Endodermal cell (in vitro differentiated cells): ENCODE measurements at regions not wholly inside any gene's neighbourhood (a gene's known extent, or its start where the extent isn't known, plus 50 kb on each side); places are given as distances from the start of the nearest gene placed in this dataset.

Source experiments
- DNase-seq: peaks from one replicate; pipeline ENCODE4 v3.0.0-alpha.2; 2017
- H3K27ac ChIP-seq: 2 replicates; pipeline ENCODE4 v1.5.1; 2013; ENCODE audit warnings: mild to moderate bottlenecking, low read depth, low read length, moderate library complexity
- H3K27me3 ChIP-seq: 2 replicates; pipeline ENCODE4 v1.6.1; 2013; ENCODE audit warnings: mild to moderate bottlenecking, low read length, moderate library complexity; ENCODE audit not compliant: insufficient read depth, control insufficient read depth, poor library complexity, severe bottlenecking
- H3K36me3 ChIP-seq: 2 replicates; pipeline ENCODE4 v1.7.0; 2013; ENCODE audit warnings: mild to moderate bottlenecking, low read length, moderate library complexity; ENCODE audit not compliant: control insufficient read depth, insufficient read depth
- H3K4me1 ChIP-seq: one replicate; pipeline ENCODE4 v1.7.0; 2013; ENCODE audit warnings: low read length; ENCODE audit not compliant: control insufficient read depth, insufficient read depth
- H3K4me3 ChIP-seq: 2 replicates; pipeline ENCODE4 v1.5.1; 2013; ENCODE audit warnings: mild to moderate bottlenecking, low read length, moderate library complexity
- H3K9ac ChIP-seq: 2 replicates; pipeline ENCODE4 v1.6.1; 2013; ENCODE audit warnings: mild to moderate bottlenecking, low read length, moderate library complexity; ENCODE audit not compliant: poor library complexity, severe bottlenecking; ENCODE audit errors: extremely low read depth
- H3K9me3 ChIP-seq: 2 replicates; pipeline ENCODE4 v1.6.1; 2013; ENCODE audit warnings: mild to moderate bottlenecking, low read length, moderate library complexity; ENCODE audit not compliant: control insufficient read depth
- H3K27ac Mint-ChIP-seq: 2 replicates; pipeline ENCODE4 v1.8.0; 2020; ENCODE audit warnings: mixed read lengths
- H3K27me3 Mint-ChIP-seq: 2 replicates; pipeline ENCODE4 v1.8.0; 2021; ENCODE audit warnings: mild to moderate bottlenecking, mixed read lengths; ENCODE audit not compliant: insufficient read depth
- H3K36me3 Mint-ChIP-seq: 2 replicates; pipeline ENCODE4 v1.8.0; 2020; ENCODE audit warnings: low read depth, mixed read lengths
- H3K4me1 Mint-ChIP-seq: 2 replicates; pipeline ENCODE4 v1.8.0; 2020; ENCODE audit warnings: mixed read lengths
- H3K4me3 Mint-ChIP-seq: 2 replicates; pipeline ENCODE4 v1.8.0; 2020; ENCODE audit warnings: mild to moderate bottlenecking, moderate library complexity, mixed read lengths
- H3K9me3 Mint-ChIP-seq: 2 replicates; pipeline ENCODE4 v1.8.0; 2020; ENCODE audit warnings: mild to moderate bottlenecking, mixed read lengths
- WGBS, 2 experiments: methylation state at CpG; one replicate each; pipeline versions ENCODE4 v1.1.5 to v1.1.7; 2013; ENCODE audit warnings: missing lambda C conversion rate in 2 of 2, mixed read lengths in 1 of 2; ENCODE audit not compliant: insufficient coverage in 1 of 2, insufficient read length in 1 of 2; 5-methylcytosine and 5-hydroxymethylcytosine counted together
- TF ChIP-seq, protein P1 (sequence below): fragments of 200-600 bp; sonication (generic); conservative IDR thresholded peaks from 2 replicates; pipeline ENCODE4 v1.5.0; 2021; ENCODE audit warnings: antibody characterized with exemption, mild to moderate bottlenecking

DNA sequence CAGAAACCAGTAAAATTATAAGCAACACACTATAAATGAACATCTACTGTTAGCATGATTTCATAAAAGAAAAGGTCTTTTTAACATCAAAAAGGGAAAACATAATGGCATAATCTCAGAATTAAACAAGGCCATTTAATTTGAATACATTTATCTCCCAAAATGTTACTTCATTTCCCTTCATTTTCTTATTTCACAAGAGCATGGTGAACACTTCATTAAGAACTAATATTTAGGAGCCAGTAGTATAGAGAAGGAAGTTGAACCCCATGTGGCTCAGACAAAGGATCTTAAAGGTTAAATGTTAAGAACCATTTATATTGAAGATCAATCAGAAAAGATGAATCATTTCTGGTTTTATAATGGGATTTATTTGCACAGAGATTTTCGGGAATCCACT is 981.7 kb downstream of the TTLL7 start:
- no peaks in the 10 kb centered on the region for H3K27me3 Mint-ChIP-seq

DNA sequence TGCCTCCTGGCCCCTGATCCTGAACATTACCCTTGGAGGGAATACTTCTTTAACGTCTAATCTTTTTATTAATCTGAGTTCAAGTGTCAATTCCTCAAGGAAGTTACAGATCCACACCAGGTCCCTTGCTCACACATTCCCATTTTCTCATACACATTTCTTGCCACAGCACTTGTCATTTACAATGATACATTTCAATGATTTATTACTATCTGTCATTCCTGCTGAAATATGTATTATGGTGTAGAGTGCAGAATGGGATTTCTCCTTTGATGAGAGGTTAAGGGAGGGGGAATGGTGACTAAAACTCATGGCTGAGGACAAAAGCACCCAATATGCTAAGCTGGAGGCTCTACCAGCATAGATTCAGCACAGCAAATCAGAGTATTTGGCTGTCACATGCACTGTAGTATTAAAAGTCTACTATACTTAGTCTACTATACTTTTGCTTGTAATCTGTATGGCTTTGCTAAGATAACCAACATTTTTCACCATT is 982.5 kb downstream of the TTLL7 start:
- 92% methylated on average over 1 of the region's 1 CpG for WGBS, 2 experiments
- Mint-ChIP-seq H3K27me3 (no peaks in the 10 kb centered on the region), H3K4me3 (no peak overlapping the region), H3K9me3 (peaks cover 13% of the 10 kb centered on the region), H3K36me3 (peaks cover 19% of the 10 kb centered on the region), H3K4me1 (peaks cover 7% of the 10 kb centered on the region), H3K27ac (no peak overlapping the region)
- no peaks in the 10 kb centered on the region for H3K36me3 ChIP-seq
- no peak for DNase-seq
- H3K4me3 ChIP-seq = no peak overlapping the region
- H3K4me1 ChIP-seq = no peaks in the 10 kb centered on the region
- TF ChIP-seq, protein P1, sequence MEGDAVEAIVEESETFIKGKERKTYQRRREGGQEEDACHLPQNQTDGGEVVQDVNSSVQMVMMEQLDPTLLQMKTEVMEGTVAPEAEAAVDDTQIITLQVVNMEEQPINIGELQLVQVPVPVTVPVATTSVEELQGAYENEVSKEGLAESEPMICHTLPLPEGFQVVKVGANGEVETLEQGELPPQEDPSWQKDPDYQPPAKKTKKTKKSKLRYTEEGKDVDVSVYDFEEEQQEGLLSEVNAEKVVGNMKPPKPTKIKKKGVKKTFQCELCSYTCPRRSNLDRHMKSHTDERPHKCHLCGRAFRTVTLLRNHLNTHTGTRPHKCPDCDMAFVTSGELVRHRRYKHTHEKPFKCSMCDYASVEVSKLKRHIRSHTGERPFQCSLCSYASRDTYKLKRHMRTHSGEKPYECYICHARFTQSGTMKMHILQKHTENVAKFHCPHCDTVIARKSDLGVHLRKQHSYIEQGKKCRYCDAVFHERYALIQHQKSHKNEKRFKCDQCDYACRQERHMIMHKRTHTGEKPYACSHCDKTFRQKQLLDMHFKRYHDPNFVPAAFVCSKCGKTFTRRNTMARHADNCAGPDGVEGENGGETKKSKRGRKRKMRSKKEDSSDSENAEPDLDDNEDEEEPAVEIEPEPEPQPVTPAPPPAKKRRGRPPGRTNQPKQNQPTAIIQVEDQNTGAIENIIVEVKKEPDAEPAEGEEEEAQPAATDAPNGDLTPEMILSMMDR = no peak
- H3K27me3 ChIP-seq = no peaks in the 10 kb centered on the region
- H3K27ac ChIP-seq = no peak overlapping the region
- H3K9ac ChIP-seq = no peak overlapping the region
- peaks cover 19% of the 10 kb centered on the region for H3K9me3 ChIP-seq

More for the DNA sequence above, 981.7 kb downstream of the TTLL7 start:
- WGBS, 2 experiments = 91 to 95% methylated on average over 1 of the region's 1 CpG
- H3K27ac Mint-ChIP-seq = no peak overlapping the region
- peaks cover 14% of the 10 kb centered on the region for H3K9me3 Mint-ChIP-seq
- H3K9me3 ChIP-seq = peaks cover 20% of the 10 kb centered on the region
- no peak for DNase-seq
- H3K27ac ChIP-seq = no peak overlapping the region
- H3K36me3 ChIP-seq = no peaks in the 10 kb centered on the region
- TF ChIP-seq, protein P1 = no peak
- peaks cover 19% of the 10 kb centered on the region for H3K36me3 Mint-ChIP-seq
- no peaks in the 10 kb centered on the region for H3K27me3 ChIP-seq
- H3K4me3 Mint-ChIP-seq = no peak overlapping the region
- H3K4me1 Mint-ChIP-seq = no peaks in the 10 kb centered on the region
- no peaks in the 10 kb centered on the region for H3K4me1 ChIP-seq
- H3K9ac ChIP-seq = no peak overlapping the region
- no peak overlapping the region for H3K4me3 ChIP-seq

DNA sequence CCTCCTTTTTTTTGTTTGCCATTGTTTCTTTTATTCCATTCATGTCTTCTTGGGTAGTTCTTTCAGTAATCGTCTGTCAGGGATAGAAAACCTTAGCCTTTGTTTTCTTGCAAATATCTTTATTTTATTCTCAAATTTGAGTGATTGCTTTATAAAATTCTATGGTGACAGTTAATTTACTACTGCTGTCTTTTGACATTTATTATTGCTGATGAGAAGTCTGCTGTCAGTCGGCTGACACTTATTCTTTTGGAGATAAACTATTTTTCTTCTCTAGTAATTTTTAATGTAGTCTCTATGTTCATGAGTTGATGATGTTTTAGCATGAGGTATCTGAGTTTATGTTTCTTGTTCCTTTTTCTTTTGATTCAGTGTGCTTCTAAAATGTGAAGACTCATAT is 983.8 kb downstream of the TTLL7 start:
- H3K27me3 ChIP-seq = no peaks in the 10 kb centered on the region
- Mint-ChIP-seq H3K9me3 (peaks cover 3% of the 10 kb centered on the region), H3K27ac (no peak overlapping the region), H3K4me1 (peaks cover 17% of the 10 kb centered on the region), H3K36me3 (peaks cover 6% of the 10 kb centered on the region), H3K27me3 (no peaks in the 10 kb centered on the region), H3K4me3 (no peak overlapping the region)
- DNase-seq = no peak
- no peak overlapping the region for H3K27ac ChIP-seq
- H3K4me3 ChIP-seq = no peak overlapping the region
- 77% methylated on average over 2 of the region's 2 CpGs; no CpG with 5 or more reads in 1 of the 2 experiments for whole genome bisulfite sequencing, 2 experiments
- TF ChIP-seq, protein P1 = no peak
- no peaks in the 10 kb centered on the region for H3K36me3 ChIP-seq
- no peak overlapping the region for H3K9ac ChIP-seq
- peaks cover 7% of the 10 kb centered on the region for H3K9me3 ChIP-seq
- H3K4me1 ChIP-seq = no peaks in the 10 kb centered on the region
